ENCODE measurements at regions not wholly inside any gene's neighbourhood (a gene's known extent, or its start where the extent isn't known, plus 50 kb on each side); places are given as distances from the start of the nearest gene placed in this dataset.

- Histone ChIP-seq H3K36me3 (ENCODE audit: control insufficient read depth, insufficient read depth, low read length) (no peaks in the 10 kb centered on the region), H3K9me3 (ENCODE audit: control insufficient read depth, insufficient read depth, low read length) (no peaks in the 10 kb centered on the region), H3K4me1 (ENCODE audit: control insufficient read depth, insufficient read depth, low read length) (peaks cover 3% of the 10 kb centered on the region), H3K27ac (ENCODE audit: low read depth, low read length) (no peak overlapping the region), H3K4me3 (ENCODE audit: low read depth, low read length) (no peak overlapping the region), H3K27me3 (ENCODE audit: control insufficient read depth, insufficient read depth, low read length) (peaks cover 5% of the 10 kb centered on the region)
- no peak for DNase-seq (ENCODE audit: low read depth in 4 of 6, low spot score in 6 of 6)
- WGBS (ENCODE audit: insufficient coverage): 54% methylated on average over 4 of the region's 4 CpGs
These were observed 82.1 kb downstream of the PPP1R2C start for GRCh38 chrX:42695800-42696358.

GRCh38 chrX:42694260-42694815, 83.6 kb downstream of the PPP1R2C start:
- 20% methylated on average over 1 of the region's 1 CpG for WGBS (ENCODE audit: insufficient coverage)
- no peak overlapping the region for H3K27ac ChIP-seq (ENCODE audit: low read depth, low read length)
- peak in 2 of 6 donors; percentile 25 to 54 for DNase-seq (ENCODE audit: low read depth in 4 of 6, low spot score in 6 of 6)
- peaks cover 3% of the 10 kb centered on the region for H3K4me1 ChIP-seq (ENCODE audit: control insufficient read depth, insufficient read depth, low read length)
- peaks cover 2% of the 10 kb centered on the region for H3K9me3 ChIP-seq (ENCODE audit: control insufficient read depth, insufficient read depth, low read length)
- no peaks in the 10 kb centered on the region for H3K36me3 ChIP-seq (ENCODE audit: control insufficient read depth, insufficient read depth, low read length)
- no peak overlapping the region for H3K4me3 ChIP-seq (ENCODE audit: low read depth, low read length)
- H3K27me3 ChIP-seq (ENCODE audit: control insufficient read depth, insufficient read depth, low read length): peaks cover 5% of the 10 kb centered on the region

DNA sequence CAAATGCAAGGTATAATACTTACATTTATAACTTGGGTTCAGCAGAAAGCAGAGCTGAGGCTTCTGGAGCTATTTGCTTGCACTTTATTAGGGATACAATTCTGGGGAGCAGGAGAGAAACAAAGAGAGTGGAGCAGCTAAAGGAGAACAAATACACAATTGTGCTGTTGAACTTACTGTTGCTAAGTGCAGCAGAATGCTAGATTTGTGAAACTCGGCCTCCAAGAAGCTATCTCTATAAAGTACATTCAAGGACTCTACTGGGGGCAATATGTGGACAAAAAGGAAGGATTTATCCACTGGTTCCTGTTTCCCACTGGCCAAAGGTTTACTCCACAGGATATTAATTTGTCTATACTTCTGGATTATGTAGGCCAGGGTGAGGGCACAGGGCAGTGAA, 86.8 kb downstream of the PPP1R2C start:
- Histone ChIP-seq H3K9me3 (ENCODE audit: control insufficient read depth, insufficient read depth, low read length) (peaks cover 2% of the 10 kb centered on the region), H3K27ac (ENCODE audit: low read depth, low read length) (peak overlapping the region; percentile 43), H3K4me3 (ENCODE audit: low read depth, low read length) (no peak overlapping the region), H3K36me3 (ENCODE audit: control insufficient read depth, insufficient read depth, low read length) (no peaks in the 10 kb centered on the region), H3K4me1 (ENCODE audit: control insufficient read depth, insufficient read depth, low read length) (peaks cover 3% of the 10 kb centered on the region), H3K27me3 (ENCODE audit: control insufficient read depth, insufficient read depth, low read length) (peaks cover 5% of the 10 kb centered on the region)
- peak in 2 of 6 donors; percentile 31 to 35 for DNase-seq (ENCODE audit: low read depth in 4 of 6, low spot score in 6 of 6)
- no CpG with 5 or more reads among the region's 1 CpG for WGBS (ENCODE audit: insufficient coverage)

GRCh38 chrX:42686706-42687105, 91.3 kb downstream of the PPP1R2C start:
- H3K27me3 ChIP-seq (ENCODE audit: control insufficient read depth, insufficient read depth, low read length): no peaks in the 10 kb centered on the region
- H3K4me1 ChIP-seq (ENCODE audit: control insufficient read depth, insufficient read depth, low read length): peaks cover 3% of the 10 kb centered on the region
- peaks cover 2% of the 10 kb centered on the region for H3K9me3 ChIP-seq (ENCODE audit: control insufficient read depth, insufficient read depth, low read length)
- no peak for DNase-seq (ENCODE audit: low read depth in 4 of 6, low spot score in 6 of 6)
- no peak overlapping the region for H3K27ac ChIP-seq (ENCODE audit: low read depth, low read length)
- 71% methylated on average over 1 of the region's 2 CpGs for WGBS (ENCODE audit: insufficient coverage)
- no peak overlapping the region for H3K4me3 ChIP-seq (ENCODE audit: low read depth, low read length)
- no peaks in the 10 kb centered on the region for H3K36me3 ChIP-seq (ENCODE audit: control insufficient read depth, insufficient read depth, low read length)

GRCh38 chrX:42686296-42686695, 91.7 kb downstream of the PPP1R2C start:
- H3K4me3 ChIP-seq (ENCODE audit: low read depth, low read length): no peak overlapping the region
- H3K36me3 ChIP-seq (ENCODE audit: control insufficient read depth, insufficient read depth, low read length): no peaks in the 10 kb centered on the region
- DNase-seq (ENCODE audit: low read depth in 4 of 6, low spot score in 6 of 6): no peak
- H3K27ac ChIP-seq (ENCODE audit: low read depth, low read length): no peak overlapping the region
- peaks cover 2% of the 10 kb centered on the region for H3K9me3 ChIP-seq (ENCODE audit: control insufficient read depth, insufficient read depth, low read length)
- WGBS (ENCODE audit: insufficient coverage): no CpG with 5 or more reads among the region's 1 CpG
- H3K27me3 ChIP-seq (ENCODE audit: control insufficient read depth, insufficient read depth, low read length): no peaks in the 10 kb centered on the region
- H3K4me1 ChIP-seq (ENCODE audit: control insufficient read depth, insufficient read depth, low read length): peaks cover under 1% of the 10 kb centered on the region

DNA sequence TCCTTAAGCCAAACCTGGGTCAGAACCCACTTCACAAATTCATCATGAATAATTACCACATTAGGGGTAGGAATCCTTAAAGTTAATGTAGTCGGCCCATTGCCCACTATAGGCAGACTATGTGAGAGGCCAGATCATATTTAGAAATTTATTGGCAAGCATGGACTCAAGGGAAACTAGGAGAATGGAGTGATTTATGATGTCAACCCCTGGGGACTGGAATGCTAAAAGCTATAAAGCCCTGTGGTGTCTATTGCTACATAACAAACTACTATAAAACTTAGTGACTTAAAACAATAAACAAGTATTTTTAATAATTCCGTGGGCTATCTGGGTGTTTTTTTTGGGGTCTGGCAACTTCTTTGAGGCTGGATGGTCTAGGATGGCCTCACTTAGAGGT, 93.9 kb downstream of the PPP1R2C start:
- Histone ChIP-seq H3K27me3 (ENCODE audit: control insufficient read depth, insufficient read depth, low read length) (no peaks in the 10 kb centered on the region), H3K4me3 (ENCODE audit: low read depth, low read length) (no peak overlapping the region), H3K36me3 (ENCODE audit: control insufficient read depth, insufficient read depth, low read length) (no peaks in the 10 kb centered on the region), H3K9me3 (ENCODE audit: control insufficient read depth, insufficient read depth, low read length) (no peaks in the 10 kb centered on the region), H3K4me1 (ENCODE audit: control insufficient read depth, insufficient read depth, low read length) (no peaks in the 10 kb centered on the region), H3K27ac (ENCODE audit: low read depth, low read length) (no peak overlapping the region)
- WGBS (ENCODE audit: insufficient coverage): no CpG with 5 or more reads among the region's 2 CpGs
- DNase-seq (ENCODE audit: low read depth in 4 of 6, low spot score in 6 of 6): no peak

DNA sequence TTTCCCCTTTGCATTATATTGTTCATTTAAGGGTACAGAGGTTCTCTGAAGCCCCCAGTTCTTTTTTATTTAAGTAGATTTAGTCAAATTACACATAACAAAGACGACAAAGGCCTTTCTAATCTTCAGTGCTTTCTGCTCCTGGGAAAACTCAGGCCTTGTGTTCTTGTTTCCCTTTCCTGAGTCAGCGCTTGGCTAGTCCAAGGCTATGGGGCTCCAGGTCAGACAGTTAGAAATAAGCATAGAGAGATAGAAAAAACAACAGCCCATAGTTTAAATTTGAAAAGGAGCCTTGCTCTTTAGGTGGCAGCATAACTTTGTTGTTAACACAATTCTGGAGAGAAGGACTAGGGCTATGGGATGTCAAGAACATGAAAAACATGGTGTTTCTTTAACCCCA, 97.3 kb downstream of the PPP1R2C start:
- WGBS (ENCODE audit: insufficient coverage): no CpG with 5 or more reads among the region's 2 CpGs
- H3K36me3 ChIP-seq (ENCODE audit: control insufficient read depth, insufficient read depth, low read length): no peaks in the 10 kb centered on the region
- H3K9me3 ChIP-seq (ENCODE audit: control insufficient read depth, insufficient read depth, low read length): no peaks in the 10 kb centered on the region
- H3K27me3 ChIP-seq (ENCODE audit: control insufficient read depth, insufficient read depth, low read length): peaks cover 2% of the 10 kb centered on the region
- no peaks in the 10 kb centered on the region for H3K4me1 ChIP-seq (ENCODE audit: control insufficient read depth, insufficient read depth, low read length)
- H3K4me3 ChIP-seq (ENCODE audit: low read depth, low read length): no peak overlapping the region
- peak in 2 of 6 donors; percentile 6 to 29 for DNase-seq (ENCODE audit: low read depth in 4 of 6, low spot score in 6 of 6)
- no peak overlapping the region for H3K27ac ChIP-seq (ENCODE audit: low read depth, low read length)

GRCh38 chrX:42678133-42678532, 99.8 kb downstream of the PPP1R2C start:
- DNase-seq (ENCODE audit: low read depth in 4 of 6, low spot score in 6 of 6): no peak
- H3K36me3 ChIP-seq (ENCODE audit: control insufficient read depth, insufficient read depth, low read length): no peaks in the 10 kb centered on the region
- H3K9me3 ChIP-seq (ENCODE audit: control insufficient read depth, insufficient read depth, low read length): no peaks in the 10 kb centered on the region
- no peak overlapping the region for H3K4me3 ChIP-seq (ENCODE audit: low read depth, low read length)
- peaks cover 2% of the 10 kb centered on the region for H3K27me3 ChIP-seq (ENCODE audit: control insufficient read depth, insufficient read depth, low read length)
- no peak overlapping the region for H3K27ac ChIP-seq (ENCODE audit: low read depth, low read length)
- 76% methylated on average over 4 of the region's 6 CpGs for WGBS (ENCODE audit: insufficient coverage)
- H3K4me1 ChIP-seq (ENCODE audit: control insufficient read depth, insufficient read depth, low read length): no peaks in the 10 kb centered on the region

DNA sequence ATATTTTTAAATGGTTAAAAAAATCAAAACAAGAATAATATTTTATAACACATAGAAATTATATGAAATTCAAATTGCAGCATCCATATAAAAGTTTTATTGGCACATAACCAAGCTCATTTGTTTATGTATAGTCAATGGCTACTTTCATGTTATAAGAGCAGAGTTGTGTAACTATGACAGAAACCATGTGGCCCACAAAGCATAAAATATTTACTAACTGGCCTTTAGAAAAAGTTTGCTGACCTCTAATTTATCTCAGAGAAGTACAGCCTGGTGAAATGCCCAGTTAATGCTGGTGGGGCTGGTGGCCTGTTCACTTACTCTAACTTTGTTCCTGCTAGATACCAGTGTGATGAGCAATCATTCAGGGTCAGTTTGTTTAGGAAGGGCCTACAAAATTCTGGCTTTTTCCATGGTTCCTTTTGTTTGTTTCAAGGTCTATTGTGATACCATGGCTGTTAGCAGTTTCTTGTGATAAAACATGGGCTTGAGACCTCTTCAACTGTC, 104.6 kb downstream of the PPP1R2C start:
- H3K27me3 ChIP-seq (ENCODE audit: control insufficient read depth, insufficient read depth, low read length): peaks cover 2% of the 10 kb centered on the region
- H3K36me3 ChIP-seq (ENCODE audit: control insufficient read depth, insufficient read depth, low read length): no peaks in the 10 kb centered on the region
- no peak overlapping the region for H3K27ac ChIP-seq (ENCODE audit: low read depth, low read length)
- no peak for DNase-seq (ENCODE audit: low read depth in 4 of 6, low spot score in 6 of 6)
- no peaks in the 10 kb centered on the region for H3K4me1 ChIP-seq (ENCODE audit: control insufficient read depth, insufficient read depth, low read length)
- no peak overlapping the region for H3K4me3 ChIP-seq (ENCODE audit: low read depth, low read length)
- H3K9me3 ChIP-seq (ENCODE audit: control insufficient read depth, insufficient read depth, low read length): no peaks in the 10 kb centered on the region

DNA sequence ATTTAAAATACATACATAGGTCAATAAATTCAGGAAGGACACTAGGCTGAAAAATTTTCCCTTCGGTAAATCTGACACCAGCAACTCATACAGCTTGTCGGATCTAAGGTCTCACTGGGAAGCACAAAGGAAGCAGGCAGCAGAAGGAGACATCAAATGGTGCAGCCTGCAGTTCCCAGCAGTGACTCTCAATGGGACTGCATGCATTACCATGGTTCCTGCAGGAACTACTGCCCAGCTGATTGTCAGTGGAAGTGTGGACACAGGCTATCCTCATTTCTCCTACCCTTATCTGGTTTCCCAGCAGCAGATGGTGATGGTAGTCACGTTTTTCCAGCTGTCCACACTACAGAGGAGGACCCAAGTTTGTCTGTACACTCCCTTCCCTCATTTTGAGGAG, 113.3 kb downstream of the PPP1R2C start:
- Histone ChIP-seq H3K27me3 (ENCODE audit: control insufficient read depth, insufficient read depth, low read length) (no peaks in the 10 kb centered on the region), H3K9me3 (ENCODE audit: control insufficient read depth, insufficient read depth, low read length) (no peaks in the 10 kb centered on the region), H3K36me3 (ENCODE audit: control insufficient read depth, insufficient read depth, low read length) (no peaks in the 10 kb centered on the region), H3K4me1 (ENCODE audit: control insufficient read depth, insufficient read depth, low read length) (no peaks in the 10 kb centered on the region), H3K27ac (ENCODE audit: low read depth, low read length) (no peak overlapping the region), H3K4me3 (ENCODE audit: low read depth, low read length) (no peak overlapping the region)
- WGBS (ENCODE audit: insufficient coverage): 47% methylated on average over 2 of the region's 3 CpGs
- no peak for DNase-seq (ENCODE audit: low read depth in 4 of 6, low spot score in 6 of 6)

Measured in spinal cord (tissue), 9 donors.